HG03520 (cell line): ENCODE measurements at regions not wholly inside any gene's neighbourhood (a gene's known extent, or its start where the extent isn't known, plus 50 kb on each side); places are given as distances from the start of the nearest gene placed in this dataset.
"Not testable (repeated sequence)": the region's sequence is repeated elsewhere in the genome, so short reads cannot be mapped to it uniquely, and the experiment has no call there.

Experiments used
- ATAC-seq: cut with Tn5 transposase; IDR thresholded peaks from one replicate; pipeline ENCODE4 v1.9.1; 2021; ENCODE audit warnings: mild to moderate bottlenecking, moderate library complexity; ENCODE audit not compliant: unreplicated experiment

DNA sequence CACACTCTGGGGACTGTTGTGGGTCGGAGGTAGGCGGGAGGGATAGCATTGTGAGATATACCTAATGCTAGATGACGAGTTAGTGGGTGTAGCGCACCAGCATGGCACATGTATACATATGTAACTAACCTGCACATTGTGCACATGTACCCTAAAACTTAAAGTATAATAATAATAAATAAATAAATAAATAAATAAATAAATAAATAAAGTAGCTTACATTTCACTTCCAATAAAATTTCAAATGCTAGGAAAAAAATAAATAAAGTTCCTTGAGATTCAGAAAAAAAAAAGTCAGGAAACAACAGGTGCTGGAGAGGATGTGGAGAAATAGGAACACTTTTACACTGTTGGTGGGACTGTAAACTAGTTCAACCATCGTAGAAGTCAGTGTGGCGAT, 353.5 kb upstream of the UBE2E2 start:
- ATAC-seq = not testable (repeated sequence)

DNA sequence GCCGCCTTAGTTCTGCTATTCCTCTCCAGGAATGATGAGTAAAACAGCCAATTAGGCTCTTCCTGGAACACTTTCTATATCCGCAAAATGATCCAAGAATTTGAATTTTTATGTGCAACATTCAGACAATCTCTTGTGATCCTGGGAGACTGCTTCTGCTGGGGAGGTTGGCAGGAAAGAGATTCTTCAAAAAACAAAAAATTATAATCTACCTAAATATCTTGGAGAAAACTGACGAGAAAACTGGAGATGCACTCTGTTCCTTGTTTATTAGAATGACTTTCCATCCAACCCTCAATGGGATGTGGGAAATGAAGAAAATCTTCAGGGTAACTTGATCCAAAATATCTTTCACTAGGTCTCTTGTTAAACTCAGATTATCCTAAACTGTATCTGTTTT, 346.3 kb upstream of the UBE2E2 start:
- no peak for ATAC-seq

DNA sequence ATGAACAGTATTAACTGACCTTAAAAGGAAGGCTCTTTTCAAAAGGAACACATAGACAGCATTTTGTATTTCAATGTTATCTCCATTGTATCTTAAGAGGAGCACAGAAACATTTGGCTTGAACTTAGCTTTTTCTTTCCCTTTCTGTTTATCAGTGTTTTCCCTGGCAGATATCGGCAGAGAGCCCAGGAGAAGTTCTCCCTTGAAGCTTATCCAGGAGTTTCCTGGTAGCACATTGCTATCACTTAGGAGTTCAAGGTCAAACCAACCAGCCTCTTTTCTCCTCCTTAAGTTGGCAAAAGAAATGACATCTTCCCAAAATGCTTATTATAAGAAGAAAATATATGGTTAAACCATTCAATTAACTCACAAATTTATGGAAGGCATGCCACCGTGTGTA, 344.6 kb upstream of the UBE2E2 start:
- no peak for ATAC-seq

DNA sequence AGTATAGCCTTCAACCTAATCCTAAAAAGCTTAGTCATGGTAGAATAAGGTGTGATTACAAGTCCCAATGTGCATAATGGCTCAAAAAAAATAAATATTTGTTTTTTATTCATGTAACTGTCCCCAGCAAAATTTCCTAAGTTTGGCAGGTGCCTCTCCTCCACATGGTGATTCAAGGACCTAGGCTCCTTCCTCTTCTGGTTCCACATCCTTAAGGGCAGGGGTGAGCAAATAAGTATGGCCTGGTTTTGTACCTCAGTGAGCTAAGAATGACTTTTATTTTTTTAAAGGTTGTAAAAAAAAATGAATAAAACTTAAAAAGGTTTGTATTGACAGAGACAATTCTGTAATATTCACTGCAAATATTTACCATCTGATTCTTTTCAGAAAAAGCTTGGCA, 343.5 kb upstream of the UBE2E2 start:
- no peak for ATAC-seq

DNA sequence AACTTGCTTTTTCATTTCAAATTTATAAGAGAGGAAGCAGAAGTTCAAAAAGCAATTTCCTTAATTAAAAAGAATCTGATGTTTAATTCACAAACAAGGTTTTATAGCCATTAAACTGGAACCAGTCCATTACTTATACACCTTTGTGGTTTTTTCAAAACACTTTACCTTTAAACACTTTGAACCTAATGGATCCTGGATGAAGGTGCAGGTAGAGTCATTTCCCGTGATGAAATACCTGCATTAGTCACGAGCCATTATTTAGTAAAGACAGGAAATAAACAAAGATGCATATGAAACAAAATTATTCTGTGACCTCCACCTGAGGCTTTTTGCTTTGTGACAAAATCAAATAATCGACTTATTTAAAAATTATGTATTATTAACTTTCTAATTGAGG, 341.7 kb upstream of the UBE2E2 start:
- ATAC-seq = no peak

DNA sequence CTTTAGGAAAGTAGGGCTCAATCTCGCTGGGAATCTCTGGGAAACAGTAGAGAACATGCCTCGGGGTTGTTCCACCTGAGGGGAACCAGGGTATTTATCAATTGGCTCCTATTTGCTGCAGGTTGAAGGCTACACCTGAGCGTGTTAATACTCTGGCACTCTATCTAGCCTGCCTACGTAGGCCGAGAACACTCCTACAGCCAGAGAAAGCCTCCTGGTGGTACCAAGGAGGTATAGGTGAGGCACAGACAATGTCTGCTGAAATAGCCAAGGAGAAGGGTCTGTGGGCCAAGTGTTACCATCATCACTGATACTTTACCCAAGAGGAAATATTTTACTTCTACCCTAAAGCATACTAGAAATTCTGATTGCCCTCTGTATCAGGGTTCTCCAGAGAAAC, 341.0 kb upstream of the UBE2E2 start:
- ATAC-seq = no peak

DNA sequence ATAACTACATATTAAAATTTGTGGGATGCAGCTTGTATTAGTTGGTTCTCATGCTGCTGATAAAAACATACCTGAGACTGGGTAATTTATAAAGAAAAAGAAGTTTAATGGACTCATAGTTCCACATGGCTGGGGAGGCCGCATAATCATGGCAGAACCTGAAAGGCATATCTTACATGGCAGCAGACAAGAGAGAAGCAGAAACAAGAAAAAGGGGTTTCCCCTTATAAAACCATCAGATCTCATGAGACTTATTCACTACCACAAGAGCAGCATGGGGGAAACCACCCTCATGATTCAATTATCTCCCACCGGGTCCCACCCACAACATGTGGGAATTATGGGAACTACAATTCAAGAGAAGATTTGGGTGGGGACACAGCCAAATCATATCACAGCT, 320.3 kb upstream of the UBE2E2 start:
- not testable (repeated sequence) for ATAC-seq

DNA sequence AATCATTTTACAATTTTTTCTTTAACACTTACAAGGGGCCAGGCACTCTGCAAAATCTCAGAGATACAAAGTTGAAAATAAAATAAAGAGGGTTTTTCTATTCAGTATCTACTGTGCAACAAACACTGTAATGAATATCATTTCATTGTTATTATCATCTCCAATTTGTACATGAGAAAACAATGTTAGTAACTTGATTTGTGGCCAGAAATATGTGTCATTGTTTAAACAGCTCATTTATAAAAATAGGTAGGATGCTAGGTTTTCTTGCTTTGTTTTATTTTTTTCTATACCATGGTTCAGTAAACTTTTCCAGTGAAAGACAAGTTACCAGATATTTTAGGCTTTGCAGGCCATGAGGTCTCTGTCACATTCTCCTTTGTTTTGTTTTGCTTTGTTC, 318.1 kb upstream of the UBE2E2 start:
- no peak for ATAC-seq

DNA sequence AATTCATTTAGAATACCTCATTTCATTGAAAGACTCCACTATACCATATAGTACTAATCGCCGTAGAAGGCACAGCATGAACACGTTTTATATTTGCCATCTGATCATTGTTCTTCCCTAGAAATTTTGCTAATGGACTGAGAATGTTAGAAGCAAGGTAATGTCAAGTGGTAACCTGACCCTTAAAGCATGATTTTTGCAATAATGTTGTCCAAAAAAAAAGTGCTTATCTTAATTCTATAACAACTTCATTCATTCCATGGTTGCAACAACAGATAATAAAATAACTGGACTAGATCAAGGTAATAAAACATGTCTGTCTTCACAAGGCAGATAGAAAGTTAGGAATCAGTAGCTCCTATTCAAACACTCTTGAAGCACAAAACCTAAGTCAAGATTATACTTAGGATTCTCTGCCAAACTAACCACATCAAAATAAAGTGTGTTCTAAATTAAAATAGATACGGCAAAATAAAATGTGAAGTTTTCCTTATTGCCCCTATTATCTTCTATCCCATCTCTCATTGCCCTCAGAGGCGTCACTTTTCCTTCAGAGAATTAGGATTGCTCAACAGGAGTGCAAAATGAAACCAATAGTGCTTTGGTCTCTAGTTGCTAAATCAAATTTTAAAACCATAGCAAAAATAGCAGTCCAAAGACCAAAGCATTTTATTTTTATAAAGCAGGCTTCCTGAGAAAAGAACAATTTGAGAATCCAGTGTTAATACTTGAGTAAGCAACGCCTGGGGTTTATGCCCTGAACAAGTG, 317.4 kb upstream of the UBE2E2 start:
- ATAC-seq = no peak

DNA sequence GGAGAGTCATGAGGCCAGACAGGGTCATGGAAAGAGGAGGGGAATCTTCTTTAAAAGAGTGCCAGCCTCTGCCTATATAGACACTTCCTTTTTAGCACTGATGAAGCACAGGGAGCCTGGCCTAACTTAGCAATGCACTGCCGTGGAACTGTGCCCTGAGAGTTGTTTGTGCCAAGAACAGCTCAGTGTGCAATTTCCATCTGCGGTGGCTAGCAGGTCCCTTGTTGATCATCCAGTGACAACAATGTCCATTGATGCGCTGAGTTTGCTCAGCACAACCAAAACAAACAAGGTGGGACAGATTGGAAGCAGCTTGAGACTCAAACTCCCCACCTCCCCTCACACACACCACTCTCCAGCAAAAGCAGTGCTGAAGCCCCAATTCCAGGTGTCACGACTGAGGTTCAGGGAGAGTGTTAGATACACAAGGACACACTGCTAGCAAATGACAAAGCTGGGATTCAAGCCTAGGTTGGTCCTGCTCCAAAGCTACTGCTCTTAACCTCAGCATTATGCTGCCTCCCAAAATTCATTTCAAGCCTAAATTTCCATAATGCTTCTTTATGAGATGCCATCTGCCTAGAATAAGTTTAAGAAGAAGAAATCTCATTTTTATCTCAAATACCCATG, 316.6 kb upstream of the UBE2E2 start:
- no peak for ATAC-seq

DNA sequence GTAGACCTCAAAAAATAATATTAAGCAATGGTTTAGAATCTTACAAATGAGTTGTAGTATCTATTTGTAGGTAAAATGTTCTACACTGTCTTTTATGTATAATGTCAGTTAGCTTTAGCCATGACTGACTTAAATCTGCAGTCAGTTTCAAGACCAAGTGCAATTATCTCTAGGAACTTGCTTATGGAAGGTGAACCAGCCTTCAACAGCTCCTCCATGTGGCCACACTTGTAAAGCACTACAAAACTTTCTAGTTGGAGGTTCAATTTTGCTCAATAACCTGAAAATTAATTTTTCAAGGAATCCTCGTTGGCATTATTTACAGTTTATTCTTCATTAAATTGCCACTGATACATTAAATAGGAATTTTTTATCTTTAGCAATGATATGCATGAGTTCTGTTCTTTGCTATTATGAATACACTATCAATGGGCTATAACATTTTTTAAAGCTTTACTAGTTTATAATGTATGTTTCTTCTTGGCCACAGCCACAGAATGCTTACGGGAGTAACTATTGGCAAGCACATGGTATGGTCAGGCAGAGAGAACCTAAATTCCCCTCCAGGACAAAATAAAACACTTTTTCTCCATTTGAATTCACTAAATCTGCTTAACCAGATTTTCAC, 315.3 kb upstream of the UBE2E2 start:
- ATAC-seq = peak; percentile 55

DNA sequence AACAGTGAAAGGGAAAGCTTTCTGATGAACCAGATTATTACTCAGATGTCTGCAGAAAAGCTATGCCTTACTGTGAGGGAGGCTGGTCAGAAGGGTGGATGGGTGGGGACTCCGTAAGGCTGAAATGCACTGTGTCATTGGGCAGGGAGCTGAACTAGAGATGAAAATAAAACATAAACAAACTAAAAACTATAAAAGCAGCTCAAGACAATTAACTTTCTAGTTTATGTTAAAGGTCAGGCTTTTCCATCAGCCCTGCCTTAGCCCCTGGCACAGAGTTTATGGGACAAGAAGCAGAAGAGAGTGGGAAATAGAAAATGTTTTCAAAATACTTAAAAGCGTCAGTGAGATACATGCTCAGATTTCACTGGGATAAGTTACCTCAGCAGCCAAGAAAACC, 310.0 kb upstream of the UBE2E2 start:
- no peak for ATAC-seq

DNA sequence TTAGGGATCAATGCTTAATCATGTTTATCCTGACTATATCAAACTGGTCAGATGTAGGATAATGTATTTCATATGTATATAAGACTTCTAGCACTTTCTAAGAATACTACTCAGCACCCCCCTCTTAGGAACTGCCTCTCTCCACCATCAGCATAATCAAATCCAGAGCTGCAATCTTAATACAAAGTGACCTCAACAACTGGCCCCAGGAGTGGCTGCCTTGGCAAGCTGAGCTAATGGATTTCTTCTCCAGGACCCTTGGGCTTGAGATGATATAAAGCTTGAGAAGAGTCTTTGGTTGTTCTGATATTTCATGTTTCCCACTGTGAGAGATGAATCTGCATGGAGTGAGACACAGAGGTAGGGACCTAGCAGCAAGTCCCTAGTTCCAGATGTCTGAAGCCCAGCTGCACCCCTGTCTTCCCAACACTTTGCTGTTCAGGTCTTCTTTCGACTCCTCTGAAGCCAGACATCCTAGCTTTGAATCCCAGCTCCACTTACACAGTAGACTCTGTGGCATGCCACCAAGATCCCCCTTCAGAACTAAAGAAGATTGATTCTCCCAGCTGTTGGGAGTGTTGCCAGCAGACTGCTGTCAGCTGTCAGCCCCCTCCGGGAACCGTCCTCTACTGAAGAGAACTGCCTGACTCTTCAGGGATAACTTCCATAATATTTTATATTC, 309.3 kb upstream of the UBE2E2 start:
- ATAC-seq = no peak

DNA sequence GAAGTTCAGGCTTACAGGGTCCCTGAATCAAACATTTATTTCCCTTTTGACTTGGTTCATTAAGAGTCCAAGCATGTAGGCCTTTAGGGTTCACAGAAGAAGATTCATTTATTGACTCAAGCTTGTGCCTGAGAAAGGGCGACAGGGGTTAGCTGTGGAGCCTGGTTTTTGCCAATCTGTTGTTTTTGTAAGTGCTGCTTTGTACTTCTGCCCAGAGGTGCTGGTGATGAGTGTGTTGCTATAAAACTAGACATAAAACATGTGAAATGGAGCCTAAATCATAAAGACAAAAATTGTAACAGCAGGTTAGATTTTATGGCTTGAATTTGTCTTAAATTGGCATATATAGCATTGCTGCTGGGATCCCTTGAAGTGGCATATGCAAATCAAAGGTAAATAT, 308.3 kb upstream of the UBE2E2 start:
- ATAC-seq = no peak

DNA sequence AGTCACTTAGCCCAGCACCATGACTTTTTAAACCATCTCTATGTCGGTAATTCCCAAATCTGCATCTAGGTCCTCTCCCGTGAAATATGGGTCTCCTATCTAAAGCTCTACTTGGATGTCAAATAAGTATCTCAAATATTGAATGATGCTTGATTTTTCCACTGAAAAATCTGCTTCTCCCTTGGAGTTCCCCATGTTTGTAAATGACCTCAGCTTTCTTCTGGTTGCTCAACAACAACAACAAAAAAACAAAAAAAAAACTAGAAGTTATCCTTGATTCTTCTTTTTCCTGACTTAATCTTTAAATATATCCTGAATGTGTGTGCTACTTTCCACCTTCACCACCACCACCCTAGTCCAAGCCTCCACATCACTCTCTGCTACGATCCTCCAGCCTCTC, 307.5 kb upstream of the UBE2E2 start:
- no peak for ATAC-seq

DNA sequence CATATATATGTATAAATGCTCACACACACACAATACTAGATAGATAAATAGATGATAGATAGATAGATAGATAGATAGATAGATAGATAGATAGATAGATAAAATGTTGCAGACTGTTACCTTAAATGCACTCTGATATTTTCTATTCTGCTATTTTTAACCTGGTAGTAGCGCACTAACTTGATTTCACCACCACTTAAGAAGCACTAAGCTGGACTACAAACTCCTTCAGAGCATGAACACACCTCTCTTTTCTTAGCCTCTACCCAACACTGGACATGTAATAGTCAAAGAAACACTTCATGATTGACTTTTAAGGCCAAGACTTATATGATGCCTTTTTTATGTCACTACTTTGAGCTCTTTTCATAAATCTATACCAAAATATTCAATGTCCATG, 304.6 kb upstream of the UBE2E2 start:
- ATAC-seq = no peak

DNA sequence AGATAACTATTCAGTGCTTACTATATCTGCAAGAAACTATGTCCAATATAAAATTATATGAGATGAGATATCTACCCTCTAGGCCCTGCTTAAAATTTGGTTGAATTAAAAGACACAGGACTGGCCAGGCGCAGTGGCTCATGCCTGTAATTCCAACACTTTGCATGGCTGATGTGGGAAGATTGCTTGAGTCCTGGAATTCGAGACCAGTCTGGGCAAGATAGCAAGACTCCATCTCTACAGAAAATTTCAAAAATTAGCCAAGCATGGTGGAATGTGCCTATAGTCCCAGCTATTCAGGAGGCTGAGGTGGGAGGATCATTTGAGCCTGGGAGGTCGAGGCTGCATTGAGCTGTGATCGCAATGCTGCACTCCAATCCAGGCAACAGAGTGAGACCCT, 303.7 kb upstream of the UBE2E2 start:
- ATAC-seq = no peak

DNA sequence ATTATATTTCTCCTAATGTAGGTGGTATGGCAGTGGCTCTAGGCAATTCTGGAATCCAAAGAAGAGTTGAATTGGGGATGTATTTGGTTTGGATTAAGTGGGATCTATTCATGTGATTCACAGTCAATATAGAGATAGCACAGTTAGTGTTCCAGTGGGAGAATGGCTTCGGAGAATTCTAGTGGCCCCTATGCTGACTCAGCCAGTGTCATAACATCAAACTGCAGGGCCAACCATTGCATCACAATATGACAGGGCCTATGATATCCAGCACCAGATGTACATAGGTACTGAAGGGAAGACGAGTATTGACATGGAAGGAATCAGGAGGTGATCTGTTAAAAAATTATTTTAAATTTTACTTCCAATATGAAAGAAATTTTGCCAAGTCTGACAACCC, 302.8 kb upstream of the UBE2E2 start:
- no peak for ATAC-seq

DNA sequence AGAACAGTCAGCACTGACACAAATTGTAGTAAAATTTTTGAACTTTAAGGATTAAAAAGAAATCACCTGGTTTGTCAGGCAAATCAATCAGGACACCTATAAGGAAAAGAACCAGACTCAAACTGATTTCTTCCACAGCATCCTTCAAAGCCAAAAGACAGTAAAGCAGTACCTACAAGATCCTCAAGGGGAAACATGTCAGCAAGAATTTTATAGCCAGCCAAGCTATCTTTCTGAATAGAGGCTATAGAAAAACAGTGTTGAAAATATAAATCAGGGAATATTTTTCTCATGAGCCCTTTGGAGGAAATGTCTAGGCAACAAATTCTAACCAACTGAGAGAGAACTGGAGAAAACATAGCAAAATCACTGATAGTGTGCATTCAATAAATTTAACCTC, 301.4 kb upstream of the UBE2E2 start:
- no peak for ATAC-seq

DNA sequence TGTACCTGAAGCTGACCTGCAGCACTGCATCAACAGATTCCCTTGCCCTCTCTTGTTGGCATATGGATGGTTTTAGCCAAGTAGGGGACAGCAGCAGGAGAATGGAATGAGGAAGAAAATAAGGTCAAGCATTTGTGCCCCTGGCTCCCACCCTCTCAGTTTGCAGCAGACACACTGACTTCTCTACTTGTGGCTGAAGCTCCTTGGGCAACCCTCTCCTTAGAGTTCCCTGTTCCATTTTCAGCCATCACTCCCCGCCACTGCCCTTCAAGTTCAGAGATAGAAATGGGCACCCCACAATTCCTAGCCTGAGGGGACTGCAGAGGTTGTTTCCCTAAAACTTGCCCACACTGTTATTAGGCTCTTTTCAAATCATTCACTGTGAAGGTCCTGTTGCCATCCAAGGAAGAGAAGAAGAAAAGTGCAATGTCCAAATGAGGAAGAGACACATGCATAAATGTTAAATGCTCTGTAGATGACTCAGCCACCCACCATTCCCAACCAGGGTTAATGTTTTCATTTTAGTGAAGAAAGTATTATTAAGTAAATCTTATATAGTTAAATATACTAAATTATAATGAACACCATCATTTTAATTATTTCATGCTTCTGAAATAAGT, 295.9 kb upstream of the UBE2E2 start:
- ATAC-seq = no peak

DNA sequence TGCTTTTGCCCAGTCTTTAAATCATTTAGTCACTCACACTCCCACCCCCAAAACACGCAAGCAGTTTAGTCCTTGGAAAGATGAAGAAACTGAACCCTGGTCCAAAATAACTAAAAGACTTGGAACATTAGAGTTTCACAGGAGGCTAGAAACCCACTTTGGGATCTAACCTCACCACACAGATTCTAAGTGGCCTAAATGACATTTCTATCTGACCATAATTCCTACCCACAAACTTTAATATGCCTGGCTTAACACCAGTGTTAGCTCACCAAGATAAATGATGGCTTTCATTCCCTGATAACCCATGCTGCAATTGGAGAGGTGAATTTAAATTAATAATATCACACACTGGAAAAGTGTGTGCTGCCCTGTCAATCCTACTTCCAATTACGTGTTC, 295.3 kb upstream of the UBE2E2 start:
- no peak for ATAC-seq
